NAMALWA (cell line): ENCODE measurements at regions not wholly inside any gene's neighbourhood (a gene's known extent, or its start where the extent isn't known, plus 50 kb on each side); places are given as distances from the start of the nearest gene placed in this dataset.
"Not testable (repeated sequence)": the region's sequence is repeated elsewhere in the genome, so short reads cannot be mapped to it uniquely, and the experiment has no call there.

Source experiments
- DNase-seq: peaks from one replicate; pipeline ENCODE4 v3.0.0-alpha.2; 2015; ENCODE audit warnings: low spot score

DNA sequence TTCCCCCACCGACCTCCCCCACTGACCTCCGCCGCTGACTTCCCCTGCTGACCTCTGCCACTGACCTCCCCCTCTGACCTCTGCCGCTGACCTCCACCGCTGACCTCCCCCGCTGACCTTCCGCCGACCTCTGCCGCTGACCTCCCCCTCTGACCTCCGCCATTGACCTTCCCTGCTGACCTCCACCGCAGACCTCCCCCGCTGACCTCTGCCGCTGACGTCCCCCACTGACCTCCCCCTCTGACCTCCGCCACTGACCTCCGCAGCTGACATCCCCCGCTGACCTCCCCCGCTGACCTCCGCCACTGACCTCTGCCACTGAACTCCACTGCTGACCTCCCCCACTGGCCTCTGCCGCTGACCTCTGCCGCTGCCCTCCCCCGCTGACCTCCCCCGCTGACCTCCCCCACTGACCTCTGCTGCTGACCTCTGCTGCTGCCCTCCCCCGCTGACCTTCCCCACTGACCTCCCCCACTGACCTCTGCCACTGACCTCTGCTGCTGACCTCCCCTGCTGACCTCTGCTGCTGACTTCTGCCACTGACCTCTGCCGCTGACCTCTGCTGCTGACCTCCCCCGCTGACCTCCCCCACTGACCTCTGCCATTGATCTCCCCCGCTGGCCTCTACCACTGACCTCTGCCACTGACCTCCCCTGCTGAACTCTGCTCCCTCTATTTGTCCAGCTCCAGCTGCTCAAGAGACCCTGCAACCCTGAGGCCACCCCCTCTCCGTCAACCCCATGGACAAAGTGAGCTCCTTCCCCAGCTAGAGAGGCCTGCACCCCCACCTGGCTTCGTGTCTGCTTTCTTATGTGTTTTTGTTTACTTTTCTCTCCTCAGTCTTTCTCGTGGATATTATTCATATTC, 91.4 kb upstream of the AFDN start:
- DNase-seq, result no peak

DNA sequence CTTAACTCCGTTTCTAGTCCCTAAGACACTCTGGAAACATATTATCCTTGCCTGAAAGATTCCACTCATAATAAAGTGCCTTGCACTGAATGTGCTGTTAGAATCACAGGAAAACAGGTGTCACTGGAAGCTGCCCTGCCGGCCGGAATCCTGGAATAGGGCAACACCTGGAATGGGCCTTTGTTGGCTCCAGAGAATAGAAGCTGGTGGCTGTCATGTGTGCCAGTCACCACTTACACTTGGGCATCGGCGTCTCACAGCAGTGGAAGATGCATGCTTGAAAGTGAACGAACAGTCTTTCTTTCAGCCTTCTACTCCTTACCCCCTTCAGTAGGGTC, 90.8 kb upstream of the AFDN start:
- DNase-seq, result no peak

DNA sequence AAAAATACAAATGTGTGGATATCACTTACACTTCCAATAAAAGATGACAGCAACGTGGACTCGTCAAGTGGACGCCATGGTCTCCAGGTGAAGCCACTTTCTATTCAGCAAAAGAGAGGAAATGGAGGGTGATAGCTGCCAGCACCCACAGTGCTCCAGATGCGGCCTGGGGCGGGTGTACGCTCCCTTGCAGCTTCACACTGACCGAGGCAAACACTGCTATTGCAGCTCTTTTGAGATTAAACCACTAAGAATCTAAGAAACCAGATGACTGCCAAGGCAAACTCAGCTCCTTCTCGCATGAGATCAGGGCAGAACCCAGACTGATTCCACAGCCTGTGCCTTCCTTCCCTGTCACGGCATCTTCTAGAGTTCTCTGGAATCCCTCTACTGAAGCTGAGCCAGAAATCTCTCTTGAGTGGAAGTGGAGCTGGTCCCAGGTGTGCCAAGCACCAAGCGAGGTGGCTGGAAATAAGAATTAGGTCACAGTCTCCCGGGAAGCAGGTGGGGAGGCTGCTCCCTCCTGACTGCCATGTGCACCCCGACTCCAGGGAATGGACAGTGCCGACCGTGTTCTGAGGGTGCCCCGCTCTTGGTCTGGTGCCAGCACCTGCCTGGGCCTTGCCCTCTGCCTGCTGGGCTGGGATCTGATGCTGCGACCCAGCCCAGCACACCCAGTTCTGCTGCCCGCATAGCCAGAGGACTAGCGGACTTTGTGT, 90.1 kb upstream of the AFDN start:
- DNase-seq, result no peak

DNA sequence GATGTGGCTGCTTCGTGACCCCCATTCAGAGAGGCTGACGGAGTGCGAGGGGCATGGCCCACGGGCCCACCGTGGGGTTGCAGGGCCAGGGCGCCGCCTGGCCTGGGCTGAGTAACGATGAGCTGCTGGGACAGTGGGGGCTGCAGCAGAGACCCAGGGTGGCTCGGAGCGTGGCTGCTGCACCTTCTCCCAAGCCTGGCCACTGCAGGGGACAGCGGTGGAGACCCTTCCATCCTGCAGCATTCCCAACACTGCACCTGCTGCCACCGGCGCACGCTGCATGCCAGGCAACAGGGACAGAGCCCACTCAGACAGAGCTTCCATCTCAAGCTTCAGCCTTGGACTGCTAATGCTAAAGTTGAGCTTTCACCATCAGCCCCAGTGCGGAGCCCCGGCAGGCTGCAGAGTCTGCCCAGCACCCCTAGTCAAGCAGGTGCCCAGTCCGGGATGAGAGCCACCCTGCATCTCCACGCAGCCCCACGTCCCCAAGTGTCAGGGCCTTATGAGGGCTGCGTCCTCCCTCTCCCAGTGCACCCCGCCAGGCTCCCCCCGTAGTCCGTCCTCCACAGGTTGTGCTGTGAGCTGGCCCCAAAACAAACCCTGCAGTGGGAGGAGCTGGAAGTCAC, 89.4 kb upstream of the AFDN start:
- DNase-seq, result no peak

DNA sequence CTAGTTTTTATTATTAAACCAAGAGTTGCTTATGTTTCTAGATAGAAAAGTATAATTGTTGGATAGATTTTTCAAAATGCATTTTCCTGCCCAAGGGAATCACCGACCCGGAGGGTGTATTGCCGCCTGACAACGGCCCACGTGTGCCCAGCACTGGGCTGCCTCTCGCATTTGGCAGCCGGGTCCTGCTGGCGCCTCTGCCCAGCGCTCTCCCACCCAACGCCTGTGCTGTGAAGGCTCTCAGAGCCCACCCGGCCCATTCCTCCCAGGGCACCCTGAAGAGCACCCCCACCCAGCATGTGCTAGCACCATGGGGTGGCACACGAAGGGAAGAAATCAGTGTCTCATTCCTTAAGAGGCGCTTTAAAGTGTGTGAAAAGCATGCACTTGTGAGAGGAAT, 88.3 kb upstream of the AFDN start:
- no peak for DNase-seq

DNA sequence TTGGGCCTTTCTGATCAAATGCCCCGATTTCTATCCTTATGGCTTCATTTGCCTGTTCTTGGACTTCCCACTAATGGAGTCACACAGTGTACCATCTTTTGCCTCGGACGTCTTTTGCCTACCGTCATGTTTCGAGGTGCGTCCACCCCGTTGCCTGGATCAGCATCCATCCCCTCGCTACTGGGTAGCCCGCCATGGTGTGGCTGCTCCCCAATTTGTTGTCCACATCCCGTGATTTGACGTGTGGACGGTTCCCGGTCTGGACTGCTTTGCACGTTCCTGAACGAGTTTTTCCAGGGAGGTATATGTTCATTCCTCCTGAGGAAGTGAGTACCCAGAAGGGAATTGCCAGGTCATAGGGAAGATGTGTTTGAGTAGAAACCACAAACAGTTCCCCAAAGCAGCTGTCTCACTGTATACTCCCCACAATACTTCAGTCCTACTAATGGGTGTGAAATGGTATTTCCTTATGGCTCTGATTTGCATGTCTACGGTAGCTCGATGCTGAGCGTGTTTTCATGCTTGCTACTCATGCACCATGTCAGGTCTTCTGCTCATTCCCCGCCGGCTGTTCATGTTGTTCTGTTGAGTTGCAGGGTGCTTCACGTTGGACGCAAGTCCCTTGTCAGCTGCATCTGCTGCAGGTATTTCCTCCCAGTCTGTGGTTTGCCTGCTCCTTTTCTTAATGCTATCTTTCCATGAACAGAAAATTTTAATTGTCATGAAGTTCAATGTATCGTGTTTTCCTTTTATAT, 86.8 kb upstream of the AFDN start:
- no peak for DNase-seq

DNA sequence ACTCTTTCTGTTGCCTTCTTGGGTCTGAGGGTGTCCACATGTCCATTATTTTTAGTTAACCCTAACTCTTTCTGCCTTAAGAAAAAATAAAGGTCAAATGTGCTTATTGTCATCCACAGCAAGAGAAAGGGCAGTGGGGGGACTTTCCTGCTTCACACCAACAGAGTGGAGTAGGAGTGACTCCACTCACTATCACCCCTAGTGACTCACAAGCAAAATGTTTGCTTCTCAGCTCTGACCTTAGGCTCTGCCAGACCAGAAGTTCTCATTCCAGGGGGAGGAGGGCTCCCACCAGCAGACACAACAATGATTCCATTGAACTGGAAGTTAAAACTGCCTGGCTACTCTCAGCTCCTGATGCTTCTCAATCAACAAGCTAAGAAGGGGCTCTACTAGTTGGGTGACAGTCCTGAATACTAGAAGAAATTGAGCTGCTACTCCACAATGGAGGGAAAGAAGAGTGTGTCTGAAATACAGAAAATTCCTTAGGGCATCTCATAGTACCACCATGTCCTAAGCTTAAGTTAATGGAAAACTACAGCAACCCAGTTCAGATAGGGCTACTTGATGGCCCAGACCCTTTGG, 83.9 kb upstream of the AFDN start:
- no peak for DNase-seq

DNA sequence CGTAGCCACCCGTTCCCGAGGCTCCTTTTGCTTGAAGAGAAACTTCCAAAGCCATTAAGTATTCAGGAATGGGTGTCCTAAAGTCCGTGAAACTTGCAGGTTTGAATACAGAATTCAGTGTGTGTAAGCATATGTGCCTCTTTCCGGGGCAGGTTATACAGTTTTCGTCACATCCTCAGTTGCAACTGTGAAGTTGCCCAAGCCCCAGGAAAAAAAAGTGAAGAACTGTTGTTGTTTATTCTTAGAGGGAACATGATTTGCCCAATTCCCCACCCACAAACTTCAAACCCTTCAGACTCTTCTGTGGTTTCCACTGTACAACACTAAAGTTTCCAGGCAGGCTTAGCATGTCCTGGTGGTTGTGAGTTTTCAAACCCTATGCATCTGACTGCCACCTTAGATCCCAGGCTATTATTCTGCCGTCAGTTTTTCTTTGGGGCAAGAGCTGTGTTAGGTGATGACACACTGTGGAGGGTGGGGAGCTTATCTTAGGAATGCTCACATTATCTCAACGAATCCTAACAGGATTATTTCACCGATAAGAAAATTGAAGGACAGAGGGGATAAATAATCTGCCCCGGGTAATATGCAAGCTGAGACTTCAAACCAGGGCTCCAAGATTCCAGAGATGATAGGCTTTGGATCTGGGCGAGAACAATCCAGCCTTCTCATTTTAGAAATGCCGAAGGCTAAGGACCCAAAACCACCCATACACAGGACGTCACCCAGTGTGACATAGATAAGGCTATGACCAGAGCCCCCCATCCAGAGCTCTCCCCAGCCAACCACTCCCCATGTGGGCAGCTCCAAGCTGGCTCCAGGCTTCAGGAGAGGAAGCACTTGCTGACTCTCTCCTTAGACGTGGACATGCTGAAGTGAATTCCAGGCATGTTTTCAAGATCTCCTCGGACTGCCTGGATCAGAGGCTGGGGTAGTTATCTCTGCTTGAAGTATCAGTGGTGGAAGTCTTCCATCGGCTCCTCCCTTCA, 81.7 kb upstream of the AFDN start:
- no peak for DNase-seq

DNA sequence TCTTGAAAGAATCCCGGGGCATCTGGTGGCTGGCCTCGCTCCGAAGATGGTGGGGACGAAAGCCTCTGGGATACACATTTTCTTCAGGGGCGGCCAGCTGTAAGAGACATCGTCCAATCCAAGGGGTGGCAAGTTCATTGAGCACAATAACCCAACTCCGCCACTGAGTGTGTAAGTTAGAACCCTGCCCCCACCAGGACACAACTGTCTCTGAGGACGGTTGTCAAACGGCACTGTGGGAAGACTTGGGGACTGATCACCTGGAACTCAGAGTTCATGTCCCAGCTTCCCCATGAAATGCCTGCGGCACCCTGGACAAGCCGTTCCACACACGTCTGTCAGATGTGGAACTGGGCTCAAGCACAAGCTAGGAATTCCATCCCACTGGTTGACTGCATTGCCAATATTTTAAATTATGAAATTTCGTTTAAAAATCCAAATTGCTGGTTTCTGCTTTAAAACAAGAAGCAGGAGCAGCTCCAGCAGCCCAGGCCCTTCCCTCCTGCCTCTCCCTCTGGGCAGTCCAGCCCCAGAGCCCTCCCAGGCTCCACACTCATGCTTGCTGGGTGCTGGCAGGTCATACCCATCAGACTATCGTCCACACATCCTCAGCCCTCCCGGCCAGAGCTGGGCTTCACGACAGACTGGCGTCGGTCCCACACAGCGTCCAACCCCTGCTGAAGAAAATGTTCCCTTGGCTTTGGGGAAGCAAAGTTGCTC, 80.9 kb upstream of the AFDN start:
- DNase-seq, result no peak

DNA sequence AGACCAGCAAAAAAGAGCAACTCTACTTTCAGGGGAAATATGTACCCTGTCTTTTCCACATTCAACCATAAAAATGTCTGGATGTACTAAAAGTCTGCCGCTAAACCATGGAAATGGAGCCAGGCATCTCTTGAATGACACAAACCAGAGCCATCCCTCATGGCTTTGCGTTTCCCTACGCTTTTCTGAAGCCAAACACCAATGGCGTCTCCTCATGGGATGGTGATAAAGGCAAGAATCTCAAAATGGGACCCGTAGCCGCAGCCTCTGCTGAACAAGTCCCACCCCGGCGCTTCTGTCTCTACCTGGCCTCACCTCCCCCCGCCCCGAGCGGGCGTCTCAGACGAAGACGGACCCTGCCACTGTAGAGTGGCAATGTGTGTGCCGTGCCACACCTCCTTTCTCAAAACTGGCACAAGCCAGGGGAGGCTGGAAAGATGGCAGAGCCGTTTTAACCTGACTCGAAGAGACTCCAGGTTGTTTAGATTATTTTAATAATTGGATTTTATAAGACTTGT, 80.3 kb upstream of the AFDN start:
- DNase-seq, result no peak

DNA sequence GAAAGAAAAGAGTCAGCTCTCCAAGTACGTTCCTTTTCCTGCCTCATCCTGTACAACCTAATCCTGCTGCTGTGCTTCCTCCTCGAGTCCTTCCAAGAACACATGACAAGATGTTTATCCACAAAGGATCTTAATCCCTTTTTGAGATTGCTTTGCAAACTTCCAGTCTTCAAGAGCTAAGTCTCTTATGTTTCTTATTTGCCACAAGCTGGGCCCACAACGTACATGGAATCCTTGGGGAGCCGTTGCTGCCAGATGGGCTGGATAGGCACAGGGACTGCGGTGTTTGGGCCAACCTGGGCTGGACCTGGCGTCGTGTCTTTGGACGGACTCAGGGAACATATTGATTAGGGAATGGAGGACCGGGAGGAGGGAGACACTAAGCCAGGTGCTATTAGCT, 79.7 kb upstream of the AFDN start:
- DNase-seq, result no peak

DNA sequence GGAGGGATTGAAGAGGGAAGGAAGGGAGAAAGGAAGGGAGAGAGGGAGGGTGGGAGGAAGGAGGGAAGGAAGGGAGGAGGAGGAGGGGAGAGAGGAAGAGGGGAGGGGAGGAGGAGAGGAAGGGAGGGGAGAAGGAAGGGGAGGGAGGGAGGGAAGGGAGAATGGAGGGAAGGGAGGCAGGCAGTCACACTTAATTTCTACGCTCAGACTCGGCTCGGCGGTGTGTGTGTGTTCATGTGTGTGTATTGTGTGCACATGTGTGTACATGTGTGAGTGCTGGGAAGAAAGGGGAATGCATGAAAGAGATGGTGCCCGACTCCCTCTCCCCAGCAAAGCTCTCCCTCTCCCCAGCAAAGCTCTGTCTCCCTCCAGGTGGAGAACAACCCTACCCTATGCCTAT, 79.1 kb upstream of the AFDN start:
- no peak for DNase-seq

DNA sequence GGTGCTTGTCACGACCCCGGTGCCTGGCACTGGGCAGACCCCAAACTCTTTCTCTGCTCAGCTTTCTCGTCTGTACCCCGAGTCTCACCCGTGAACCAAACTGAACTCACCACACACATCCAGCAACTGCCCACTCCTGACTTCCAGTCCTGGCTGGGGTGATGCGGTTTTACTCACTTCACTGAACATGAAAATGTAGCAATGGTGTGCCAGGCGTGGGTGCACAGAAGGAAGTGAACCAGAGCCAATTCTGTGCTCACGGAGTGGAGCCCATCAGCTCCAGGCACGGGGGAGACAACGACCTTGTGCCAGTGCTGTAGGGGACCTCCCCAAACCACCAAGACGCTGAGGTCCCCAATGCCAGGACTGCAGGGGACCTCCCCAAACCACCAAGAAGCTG, 78.7 kb upstream of the AFDN start:
- DNase-seq, result no peak

DNA sequence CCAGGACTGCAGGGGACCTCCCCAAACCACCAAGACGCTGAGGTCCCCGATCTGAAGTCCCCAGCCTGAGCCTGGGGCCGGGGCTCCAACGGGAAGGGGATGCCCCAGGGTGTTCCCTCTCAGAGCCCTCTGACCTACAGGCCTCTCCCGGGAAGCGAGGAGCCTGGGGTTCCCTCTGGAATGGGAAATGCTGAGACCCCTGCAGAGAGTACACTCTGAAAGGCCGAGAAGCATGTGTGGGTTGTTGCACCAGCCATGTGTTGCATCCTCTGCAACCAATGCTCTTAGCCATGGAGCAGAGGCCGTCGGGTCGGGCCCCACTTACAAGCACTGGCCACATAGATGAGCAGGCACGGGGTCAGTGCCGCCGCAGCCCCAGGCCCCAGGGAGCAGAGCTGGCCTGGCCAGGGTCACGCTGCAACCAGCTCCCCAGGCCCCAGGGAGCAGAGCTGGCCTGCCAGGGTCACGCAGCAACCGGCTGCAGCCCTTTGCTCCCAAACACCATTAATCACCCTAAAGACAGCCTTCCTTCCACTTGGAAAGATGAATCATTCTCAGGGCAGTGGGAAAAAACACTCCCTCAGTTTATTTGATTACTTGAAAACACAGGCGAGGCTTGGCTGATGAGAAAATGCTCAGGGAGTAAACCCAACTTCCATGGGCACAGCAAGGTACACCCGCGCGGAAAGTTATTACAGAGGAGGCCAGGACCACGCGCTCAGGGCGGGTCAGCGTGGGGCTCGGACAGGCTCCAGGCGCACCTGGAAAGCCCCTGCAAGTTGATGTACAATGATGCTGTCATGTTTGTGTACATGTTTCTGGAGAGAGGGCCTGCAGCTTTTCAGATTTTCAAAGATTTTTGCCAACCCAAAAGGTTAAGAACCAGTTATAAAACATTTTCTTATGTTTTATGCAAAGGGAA, 78.0 kb upstream of the AFDN start:
- DNase-seq, result no peak

DNA sequence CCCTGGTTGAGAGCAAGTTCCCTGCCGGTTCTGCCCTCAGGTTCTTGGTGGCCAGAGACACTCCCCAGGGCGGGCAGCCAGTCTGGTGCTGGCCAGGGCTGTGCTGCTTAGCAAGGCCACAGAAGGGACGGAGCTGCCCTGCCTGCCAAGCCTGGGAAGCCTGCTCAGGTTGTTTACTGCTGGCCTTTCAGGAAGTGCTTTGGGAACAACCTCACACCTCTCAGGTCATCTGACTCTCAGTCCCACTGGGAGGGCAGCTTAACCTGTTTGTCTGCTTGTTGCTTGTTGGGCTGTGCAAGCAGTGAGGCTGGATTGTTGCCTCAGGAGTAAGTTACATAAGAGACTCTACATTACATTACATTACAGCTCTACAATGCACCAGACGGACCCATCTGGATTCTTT, 75.8 kb upstream of the AFDN start:
- no peak for DNase-seq

DNA sequence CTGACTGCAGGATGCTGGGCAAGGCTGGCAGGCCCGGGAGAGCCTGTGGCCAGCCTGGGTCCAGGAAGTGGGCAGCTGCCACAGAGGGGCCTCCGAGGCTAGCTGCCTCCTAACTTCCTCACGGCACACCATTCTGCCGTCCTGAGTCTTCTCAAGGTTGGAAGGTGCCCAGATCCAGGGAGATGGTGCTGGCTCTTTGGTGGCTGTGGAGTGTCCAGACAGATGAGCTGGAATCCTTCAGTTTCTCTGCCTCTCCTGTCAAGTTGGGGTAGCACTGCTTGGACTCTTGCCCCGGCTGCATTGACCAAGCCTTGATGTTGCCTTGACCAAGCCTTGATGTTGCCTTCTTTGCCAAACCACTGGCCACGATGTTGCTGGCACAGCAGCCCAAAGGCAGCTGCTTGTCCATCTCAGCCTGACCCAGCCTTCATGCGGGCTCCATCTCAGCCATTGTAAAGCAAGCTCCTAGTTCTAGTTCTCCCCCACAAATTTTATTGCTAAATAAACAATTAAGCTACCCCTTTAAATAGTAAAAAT, 75.1 kb upstream of the AFDN start:
- no peak for DNase-seq

DNA sequence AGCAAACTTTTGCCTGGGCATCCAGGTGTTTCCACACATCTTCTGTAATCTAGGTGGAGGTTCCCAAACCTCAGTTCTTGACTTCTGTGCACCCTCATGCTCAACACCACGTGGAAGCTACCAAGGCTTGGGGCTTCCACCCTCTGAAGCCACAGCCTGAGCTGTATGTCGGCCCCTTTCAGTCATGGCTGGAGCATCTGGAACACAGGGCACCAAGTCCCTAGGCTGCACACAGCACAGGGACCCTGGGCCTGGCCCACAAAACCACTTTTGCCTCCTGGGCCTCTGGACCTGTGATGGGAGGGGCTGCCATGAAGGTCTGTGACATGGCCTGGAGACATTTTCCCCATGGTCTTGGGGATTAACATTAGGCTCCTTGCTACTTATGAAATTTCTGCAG, 73.4 kb upstream of the AFDN start:
- not testable (repeated sequence) for DNase-seq

DNA sequence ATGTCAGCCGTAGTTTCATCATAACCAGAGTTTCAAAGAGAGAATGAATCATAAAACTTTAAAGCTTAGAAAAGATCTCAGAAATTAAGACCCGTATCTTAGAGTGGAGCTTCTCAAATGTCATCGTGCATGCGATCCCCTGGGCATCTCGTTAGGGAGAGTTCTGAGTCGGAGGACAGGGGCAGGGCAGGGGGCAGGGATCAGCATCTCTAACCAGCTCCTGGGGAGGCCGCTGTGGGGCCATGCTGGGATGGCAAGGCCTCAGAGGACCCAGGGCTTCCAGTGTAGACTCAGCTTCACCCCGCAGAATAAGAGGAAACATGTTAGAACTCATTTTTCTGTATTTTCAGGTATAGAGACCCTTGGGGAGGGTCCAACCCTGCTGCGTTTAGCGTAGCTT, 72.0 kb upstream of the AFDN start:
- DNase-seq, result no peak

DNA sequence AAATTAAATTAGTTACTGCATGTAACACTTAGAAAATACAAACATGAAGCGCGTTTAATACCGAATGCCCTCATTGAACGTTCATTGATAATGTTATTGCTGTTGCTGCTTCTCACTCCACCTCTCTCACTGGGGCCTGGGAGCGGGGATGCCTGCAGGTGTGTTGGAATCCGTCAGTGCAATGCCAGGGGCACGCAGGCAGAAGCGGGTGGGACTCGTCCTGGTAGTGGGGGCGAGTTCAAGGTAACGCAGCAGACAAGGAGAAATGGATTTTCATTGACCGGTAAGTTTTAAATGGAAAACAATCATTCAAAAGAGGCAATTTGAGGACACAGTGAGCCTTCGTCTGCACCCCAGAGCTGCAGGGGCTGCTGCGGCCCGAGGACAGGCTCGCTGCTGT, 71.2 kb upstream of the AFDN start:
- DNase-seq, result no peak
